ENCODE measurements at regions not wholly inside any gene's neighbourhood (a gene's known extent, or its start where the extent isn't known, plus 50 kb on each side); places are given as distances from the start of the nearest gene placed in this dataset.

GRCh38 chr15:96066126-96066525 lies 264.4 kb upstream of the NR2F2 start:
- TF ChIP-seq CTCF (conservative IDR thresholded peaks at IDR 0.05 in 1 of 2, IDR thresholded peaks at IDR 0.05 in 1 of 2; ENCODE audit: low read depth in 1 of 2, low read length in 2 of 2), result no peak
- no peak for TF ChIP-seq EZH2 (IDR thresholded peaks at IDR 0.05; ENCODE audit: low read length, missing control alignments)

All from fibroblast of lung (primary cell).